GM18498 (cell line): ENCODE measurements at regions not wholly inside any gene's neighbourhood (a gene's known extent, or its start where the extent isn't known, plus 50 kb on each side); places are given as distances from the start of the nearest gene placed in this dataset.

Experiments
- ATAC-seq: cut with Tn5 transposase; IDR thresholded peaks from one replicate; pipeline ENCODE4 v1.9.1; 2021; ENCODE audit warnings: mild to moderate bottlenecking, moderate library complexity; ENCODE audit not compliant: unreplicated experiment

- no peak for ATAC-seq
Measured at GRCh38 chr20:55784036-55784435, 221.3 kb downstream of the CBLN4 start.

GRCh38 chr20:55783381-55783780, 221.9 kb downstream of the CBLN4 start:
- ATAC-seq: no peak

- ATAC-seq: no peak
Measured at GRCh38 chr20:55782912-55783253, 222.4 kb downstream of the CBLN4 start.

- ATAC-seq: no peak
Measured at GRCh38 chr20:55782224-55782911, 223.0 kb downstream of the CBLN4 start.

- no peak for ATAC-seq
Measured at GRCh38 chr20:55778796-55779195, 226.5 kb downstream of the CBLN4 start.

- ATAC-seq: no peak
Measured at GRCh38 chr20:55777641-55778040, 227.7 kb downstream of the CBLN4 start.

- no peak for ATAC-seq
Measured at GRCh38 chr20:55776176-55776575, 229.1 kb downstream of the CBLN4 start.

GRCh38 chr20:55774628-55775027, 230.7 kb downstream of the CBLN4 start:
- no peak for ATAC-seq

GRCh38 chr20:55761797-55762196, 243.5 kb downstream of the CBLN4 start:
- no peak for ATAC-seq

- no peak for ATAC-seq
Measured at GRCh38 chr20:55761100-55761499, 244.2 kb downstream of the CBLN4 start.

GRCh38 chr20:55760586-55760985, 244.7 kb downstream of the CBLN4 start:
- ATAC-seq: no peak

- no peak for ATAC-seq
Measured at GRCh38 chr20:55755861-55756260, 249.5 kb downstream of the CBLN4 start.

GRCh38 chr20:55755411-55755810, 249.9 kb downstream of the CBLN4 start:
- no peak for ATAC-seq

- ATAC-seq: no peak
Measured at GRCh38 chr20:55746723-55747122, 258.6 kb downstream of the CBLN4 start.

- no peak for ATAC-seq
Measured at GRCh38 chr20:55745840-55746239, 259.5 kb downstream of the CBLN4 start.

GRCh38 chr20:55744896-55745295, 260.4 kb downstream of the CBLN4 start:
- ATAC-seq: no peak

GRCh38 chr20:55741801-55742200, 263.5 kb downstream of the CBLN4 start:
- ATAC-seq: no peak

- ATAC-seq: no peak
Measured at GRCh38 chr20:55740076-55740475, 265.2 kb downstream of the CBLN4 start.

- ATAC-seq: no peak
Measured at GRCh38 chr20:55730321-55730720, 275.0 kb downstream of the CBLN4 start.

GRCh38 chr20:55714736-55715135, 290.6 kb downstream of the CBLN4 start:
- no peak for ATAC-seq

- no peak for ATAC-seq
Measured at GRCh38 chr20:55714082-55714481, 291.2 kb downstream of the CBLN4 start.

- no peak for ATAC-seq
Measured at GRCh38 chr20:55704458-55704857, 300.9 kb downstream of the CBLN4 start.

GRCh38 chr20:55701467-55701866, 303.9 kb downstream of the CBLN4 start:
- no peak for ATAC-seq
